Activated CD4-positive, alpha-beta memory T cell treated with anti-CD3 and anti-CD28 coated beads, Interleukin-2, amount 10 ng/mL, durations not matched to agents 7 days and 5 days (primary cell): ENCODE measurements at regions not wholly inside any gene's neighbourhood (a gene's known extent, or its start where the extent isn't known, plus 50 kb on each side); places are given as distances from the start of the nearest gene placed in this dataset.
"Not testable (repeated sequence)": the region's sequence is repeated elsewhere in the genome, so short reads cannot be mapped to it uniquely, and the experiment has no call there.

Experiments used
- CTCF ChIA-PET: fragments of 350-600 bp; sonication (Branson Sonifier 250); formaldehyde crosslinking; loops from one replicate; lab custom pipeline; 2021; ENCODE audit warnings: antibody characterized with exemption, inconsistent platforms; lab: Charles Lee
- POLR2A ChIA-PET: fragments of 350-600 bp; sonication (Branson Sonifier 250); formaldehyde crosslinking; loops from one replicate; lab custom pipeline; 2021; ENCODE audit warnings: antibody characterized with exemption; lab: Charles Lee
- DNase-seq: peaks from one replicate; pipeline ENCODE4 v3.0.0-alpha.2; 2020
- H3K27ac Mint-ChIP-seq: one replicate; pipeline ENCODE4 v1.8.0; 2021; ENCODE audit warnings: mild to moderate bottlenecking, mixed read lengths
- H3K27me3 Mint-ChIP-seq: one replicate; pipeline ENCODE4 v1.8.0; 2021; ENCODE audit warnings: mixed read lengths
- H3K36me3 Mint-ChIP-seq: one replicate; pipeline ENCODE4 v1.8.0; 2021; ENCODE audit warnings: low read depth, mixed read lengths
- H3K4me1 Mint-ChIP-seq: one replicate; pipeline ENCODE4 v1.8.0; 2021; ENCODE audit warnings: mixed read lengths
- H3K4me3 Mint-ChIP-seq: one replicate; pipeline ENCODE4 v1.8.0; 2021; ENCODE audit warnings: mild to moderate bottlenecking, mixed read lengths
- H3K9me3 Mint-ChIP-seq: one replicate; pipeline ENCODE4 v1.8.0; 2021; ENCODE audit warnings: mixed read lengths

DNA sequence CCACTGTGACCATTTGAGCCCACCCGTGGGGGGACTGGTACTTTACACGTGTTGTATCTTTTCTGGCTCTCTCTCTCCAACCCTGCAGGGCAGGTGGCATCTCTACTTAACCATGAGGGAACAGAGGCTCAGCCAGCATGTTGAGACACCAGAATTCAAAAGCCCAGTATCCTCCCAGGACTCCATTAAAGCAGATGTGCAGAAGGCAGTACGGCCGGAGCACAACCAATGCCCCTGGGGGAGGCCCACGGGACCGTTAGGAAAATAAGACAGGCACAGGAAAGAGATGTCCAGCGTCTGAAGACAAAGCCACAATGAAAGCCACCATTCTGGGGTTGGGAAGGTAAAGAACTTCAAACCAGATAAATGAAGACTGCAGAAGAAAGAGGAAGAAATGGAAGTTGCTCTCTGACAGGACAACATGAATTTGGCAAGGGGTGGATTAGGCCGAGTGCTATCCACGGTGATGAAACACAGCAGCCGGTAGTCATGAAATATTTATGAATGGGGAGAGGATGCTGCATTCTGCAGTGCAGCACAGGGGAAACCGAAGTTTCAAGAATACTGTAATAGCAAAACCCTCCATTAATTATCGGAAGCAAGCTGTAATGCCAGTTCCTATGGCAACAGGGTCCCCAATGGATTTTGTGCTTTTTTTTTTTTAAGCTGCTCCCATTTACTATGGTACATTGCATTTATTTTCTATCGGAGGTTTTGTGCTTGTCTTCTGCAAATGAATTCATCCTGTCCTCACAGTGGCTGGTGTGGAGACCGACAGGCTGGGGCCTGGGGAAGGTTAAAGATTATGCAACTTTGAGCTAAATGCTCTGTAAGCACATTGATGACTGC lies 179.4 kb downstream of the NRN1 start:
- ChIA-PET POLR2A (no interaction called here), CTCF (no interaction called here)
- no peaks in the 10 kb centered on the region for H3K9me3 Mint-ChIP-seq
- H3K27ac Mint-ChIP-seq = no peak overlapping the region
- DNase-seq = no peak
- H3K4me1 Mint-ChIP-seq = peaks cover 31% of the 10 kb centered on the region
- no peak overlapping the region for H3K4me3 Mint-ChIP-seq
- H3K36me3 Mint-ChIP-seq = peaks cover 3% of the 10 kb centered on the region
- H3K27me3 Mint-ChIP-seq = no peaks in the 10 kb centered on the region

DNA sequence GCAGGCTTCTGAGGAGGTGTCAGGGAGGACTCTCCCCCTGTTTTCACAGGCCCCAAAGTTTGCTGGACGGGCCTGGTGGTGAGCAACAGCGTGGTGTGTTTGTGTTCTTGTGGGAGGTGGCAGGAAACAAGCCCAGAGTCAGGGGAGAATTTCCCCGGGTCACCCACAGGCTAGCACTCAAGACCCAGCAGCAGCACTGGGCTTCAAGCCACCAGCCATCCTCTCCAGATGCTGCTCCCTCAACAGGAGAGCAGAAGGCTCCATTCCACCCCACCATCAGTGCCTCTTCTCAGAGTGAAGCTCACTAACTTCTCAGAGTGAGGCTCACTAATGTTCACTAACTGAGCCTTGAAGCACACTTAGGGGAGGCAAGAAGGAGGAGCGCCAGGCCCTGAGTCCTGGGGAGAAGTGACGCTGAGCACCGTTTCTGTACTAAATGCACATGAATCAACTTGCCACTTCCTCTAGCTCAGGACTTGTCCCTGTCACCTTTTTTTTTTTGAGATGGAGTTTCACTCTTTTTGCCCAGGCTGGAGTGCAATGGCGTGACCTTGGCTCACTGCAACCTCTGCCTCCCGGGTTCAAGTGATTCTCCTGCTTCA lies 182.2 kb downstream of the NRN1 start:
- H3K36me3 Mint-ChIP-seq, H3K4me1 Mint-ChIP-seq, H3K27me3 Mint-ChIP-seq, CTCF ChIA-PET, H3K4me3 Mint-ChIP-seq, POLR2A ChIA-PET, H3K9me3 Mint-ChIP-seq: not testable (repeated sequence)
- H3K27ac Mint-ChIP-seq = peak overlapping the region; percentile 27
- peak; percentile 24 for DNase-seq
